Brain microvascular endothelial cell (primary cell): ENCODE measurements at regions not wholly inside any gene's neighbourhood (a gene's known extent, or its start where the extent isn't known, plus 50 kb on each side); places are given as distances from the start of the nearest gene placed in this dataset.

Experiments used
- DNase-seq: peaks from one replicate; pipeline ENCODE4 v3.0.0-alpha.2; 2020
- H3K27ac ChIP-seq: fragments of 250-450 bp; sonication (Bioruptor Pico); 2 replicates; pipeline ENCODE4 v1.5.1; 2020; ENCODE audit warnings: mild to moderate bottlenecking, moderate library complexity
- H3K27me3 ChIP-seq: fragments of 250-450 bp; sonication (Bioruptor Pico); replicated peaks from 2 replicates; pipeline ENCODE4 v1.5.1; 2020; ENCODE audit warnings: mild to moderate bottlenecking
- H3K36me3 ChIP-seq: fragments of 250-450 bp; sonication (Bioruptor Pico); replicated peaks from 2 replicates; pipeline ENCODE4 v1.5.1; 2020; ENCODE audit warnings: mild to moderate bottlenecking
- H3K4me3 ChIP-seq: 2 replicates; pipeline ENCODE4 v1.5.1; 2011; ENCODE audit warnings: low read depth, mild to moderate bottlenecking, control low read depth, low read length, moderate library complexity
- CTCF ChIP-seq: IDR thresholded peaks from 2 replicates; pipeline ENCODE4 v1.5.1; 2011; ENCODE audit warnings: low read depth, mild to moderate bottlenecking, moderate library complexity, low read length, control low read depth, inconsistent platforms; ENCODE audit errors: missing control alignments
- in situ Hi-C: cut with HindIII; loops from 2 replicates; pipeline ENCODE4 v1.10.0; 2017; ENCODE audit warnings: low sequenced_read_pairs, low pct_ligation_motif_present

GRCh38 chr15:69536726-69537512 is 84.3 kb downstream of the RPLP1 start:
- Histone ChIP-seq H3K27me3 (peaks cover 6% of the 10 kb centered on the region), H3K4me3 (no peak overlapping the region), H3K27ac (no peak overlapping the region), H3K36me3 (no peaks in the 10 kb centered on the region)
- no peak for DNase-seq
- no peak for TF ChIP-seq CTCF
- in situ Hi-C loops, result no loop called here

DNA sequence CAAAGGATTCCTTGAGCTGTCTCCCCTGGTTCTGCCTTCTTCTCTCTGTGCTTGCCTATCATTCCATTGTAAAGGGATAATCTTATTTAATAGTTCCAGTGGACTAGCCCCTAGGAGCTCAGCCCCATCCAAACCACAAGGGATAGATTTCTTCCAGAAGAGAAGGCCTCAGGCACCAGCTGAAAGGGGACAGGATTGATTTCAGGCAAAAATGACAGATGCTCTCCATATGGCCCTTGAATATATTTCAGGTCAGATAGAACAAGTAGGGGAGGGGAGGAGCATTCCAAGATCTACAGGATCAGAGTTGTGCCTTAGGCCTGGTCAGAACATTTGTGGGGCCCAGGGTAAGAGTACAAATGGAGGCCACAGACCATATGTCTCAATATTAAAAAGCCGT is 85.3 kb downstream of the RPLP1 start:
- Histone ChIP-seq H3K27me3 (peaks cover 6% of the 10 kb centered on the region), H3K4me3 (no peak overlapping the region), H3K27ac (no peak overlapping the region), H3K36me3 (no peaks in the 10 kb centered on the region)
- in situ Hi-C loops, result no loop called here
- TF ChIP-seq CTCF, result no peak
- DNase-seq, result no peak

DNA sequence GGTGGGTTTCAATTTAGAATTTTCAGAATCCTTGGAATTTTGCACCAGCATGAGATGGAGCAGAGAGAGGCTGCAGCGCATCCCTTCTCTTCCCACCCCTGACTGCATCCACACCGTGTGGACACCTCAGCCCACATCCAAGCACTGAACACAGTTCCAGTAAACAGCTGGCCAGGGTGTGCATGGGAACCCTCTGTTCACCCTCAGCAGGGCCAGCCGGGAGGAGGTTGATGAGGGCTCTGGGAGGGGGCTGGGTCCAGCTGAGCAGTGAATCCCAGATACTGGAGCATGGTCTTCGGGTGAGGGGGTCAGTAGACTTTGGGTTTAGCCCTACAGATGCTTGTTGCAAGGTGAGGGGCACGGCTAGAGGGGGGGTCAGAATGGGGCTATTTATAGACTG is 85.8 kb downstream of the RPLP1 start:
- Histone ChIP-seq H3K27ac (no peak overlapping the region), H3K27me3 (peaks cover 6% of the 10 kb centered on the region), H3K4me3 (no peak overlapping the region), H3K36me3 (no peaks in the 10 kb centered on the region)
- in situ Hi-C loops, result no loop called here
- no peak for TF ChIP-seq CTCF
- DNase-seq, result no peak

DNA sequence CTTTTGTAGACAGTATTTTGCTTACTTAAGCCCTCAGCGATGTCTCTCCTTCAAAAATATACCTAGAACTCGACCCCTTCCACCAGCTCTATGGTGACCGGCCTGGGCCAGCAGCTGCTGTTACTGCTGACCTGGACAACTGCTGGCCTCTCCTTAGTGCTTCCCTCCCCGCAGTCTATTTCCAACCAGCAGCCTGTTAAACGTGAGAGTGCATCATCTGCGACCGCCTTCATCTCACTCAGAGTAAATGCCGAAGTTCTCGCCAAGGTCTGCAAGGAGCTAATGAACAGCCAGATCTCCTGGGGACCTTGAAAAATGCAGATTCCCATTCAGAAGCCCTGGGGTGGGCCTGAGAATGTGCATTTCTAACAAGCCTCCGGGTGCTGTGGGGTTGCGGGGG is 86.7 kb downstream of the RPLP1 start:
- peaks cover 6% of the 10 kb centered on the region for H3K27me3 ChIP-seq
- H3K27ac ChIP-seq, result no peak overlapping the region
- in situ Hi-C loops, result no loop called here
- no peak overlapping the region for H3K4me3 ChIP-seq
- no peak for TF ChIP-seq CTCF
- no peak for DNase-seq
- H3K36me3 ChIP-seq, result no peaks in the 10 kb centered on the region

DNA sequence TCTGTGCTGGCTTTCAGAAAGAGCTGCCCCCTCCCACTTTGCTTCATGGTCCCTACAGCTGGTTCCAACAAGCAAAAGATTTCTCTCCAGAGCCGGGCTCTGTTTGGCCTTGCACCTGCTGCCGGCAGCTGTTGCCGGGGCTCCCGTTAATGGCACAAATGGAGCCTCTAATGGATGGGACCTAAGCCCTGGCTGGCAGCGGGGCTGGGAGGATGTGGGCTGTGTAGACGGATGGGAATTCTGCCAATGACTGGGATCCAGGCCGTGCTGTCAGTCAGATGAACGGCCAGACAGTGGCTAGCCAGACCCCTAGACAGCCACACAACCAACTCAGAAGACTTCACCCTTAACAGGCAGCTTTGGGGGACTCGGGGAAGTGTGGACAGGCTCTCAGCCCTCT is 88.0 kb downstream of the RPLP1 start:
- in situ Hi-C loops, result no loop called here
- no peak overlapping the region for H3K4me3 ChIP-seq
- TF ChIP-seq CTCF, result no peak
- H3K27ac ChIP-seq, result no peak overlapping the region
- H3K36me3 ChIP-seq, result no peaks in the 10 kb centered on the region
- DNase-seq, result no peak
- H3K27me3 ChIP-seq, result peaks cover 6% of the 10 kb centered on the region

DNA sequence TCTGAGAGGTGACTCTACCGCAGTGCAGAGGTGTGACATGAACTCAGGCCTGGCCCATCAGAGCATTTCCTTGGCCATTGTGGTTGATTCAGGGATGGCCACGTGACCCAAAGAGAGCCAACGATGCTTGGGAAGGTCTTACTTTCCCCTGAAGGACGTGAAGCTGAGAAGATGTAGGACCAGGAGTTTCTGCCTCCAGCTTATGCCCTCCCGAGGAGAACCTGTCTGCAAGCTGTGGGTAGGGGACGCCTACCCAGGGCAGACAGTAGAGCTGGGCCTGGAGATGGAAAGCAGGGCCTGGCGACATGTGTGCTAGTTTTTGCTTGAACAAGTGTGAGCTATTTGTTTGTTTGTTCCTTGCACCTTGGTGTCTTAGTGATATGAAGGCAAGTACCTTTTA is 89.4 kb downstream of the RPLP1 start:
- no peak for DNase-seq
- H3K27ac ChIP-seq, result no peak overlapping the region
- in situ Hi-C loops, result no loop called here
- no peaks in the 10 kb centered on the region for H3K36me3 ChIP-seq
- no peak overlapping the region for H3K4me3 ChIP-seq
- H3K27me3 ChIP-seq, result peaks cover 6% of the 10 kb centered on the region
- no peak for TF ChIP-seq CTCF
